IMR-90 (cell line): ENCODE measurements at regions not wholly inside any gene's neighbourhood (a gene's known extent, or its start where the extent isn't known, plus 50 kb on each side); places are given as distances from the start of the nearest gene placed in this dataset.

Source experiments
- ATAC-seq: fragments of 200-7000 bp; cut with Tn5 transposase; 2 replicates; pipeline ENCODE4 v1.9.1; 2020; ENCODE audit warnings: low read depth, mild to moderate bottlenecking, moderate library complexity
- BruUV-seq: library from RNA; stranded (reverse); fragments of 400-500 nt; replicated peaks from 2 replicates; lab custom pipeline; 2021; lab: Mats Ljungman, UMichigan
- CTCF ChIA-PET: fragments of 300-600 bp; formaldehyde crosslinking; extraction: SDS; loops from one replicate; lab custom pipeline; 2021; ENCODE audit warnings: antibody characterized with exemption; lab: Yijun Ruan, JAX
- POLR2A ChIA-PET: fragments of 300-600 bp; sonication (Branson Sonifier 250); formaldehyde crosslinking; loops from one replicate; lab custom pipeline; 2022; ENCODE audit warnings: antibody characterized with exemption; ENCODE audit not compliant: unreplicated experiment; lab: Charles Lee
- DNase-seq: peaks from one replicate; pipeline ENCODE4 v3.0.0; 2013
- H2AFZ ChIP-seq: replicated peaks from 2 replicates; pipeline ENCODE3; 2013; ENCODE audit warnings: low read length, mild to moderate bottlenecking; ENCODE audit not compliant: poor library complexity
- H2AK5ac ChIP-seq: 2 replicates; pipeline ENCODE4 v1.6.1; 2013; ENCODE audit warnings: low read depth, low read length, inconsistent platforms
- H2AK9ac ChIP-seq: replicated peaks from 2 replicates; pipeline ENCODE3; 2013; ENCODE audit warnings: mild to moderate bottlenecking, low read depth, low read length, moderate library complexity; ENCODE audit not compliant: poor library complexity
- H2BK120ac ChIP-seq: 2 replicates; pipeline ENCODE4 v1.6.1; 2013; ENCODE audit warnings: low read depth, low read length, inconsistent platforms
- H2BK15ac ChIP-seq: 3 replicates; pipeline ENCODE4 v1.6.1; 2013; ENCODE audit warnings: low read depth, low read length, inconsistent platforms
- H2BK20ac ChIP-seq: 2 replicates; pipeline ENCODE4 v1.6.1; 2013; ENCODE audit warnings: low read depth, mild to moderate bottlenecking, inconsistent platforms, low read length, moderate library complexity
- H2BK5ac ChIP-seq: 2 replicates; pipeline ENCODE4 v1.6.1; 2013; ENCODE audit warnings: mild to moderate bottlenecking, low read depth, low read length, inconsistent platforms; ENCODE audit not compliant: poor library complexity, severe bottlenecking
- H3K14ac ChIP-seq: replicated peaks from 2 replicates; pipeline ENCODE4 v1.6.1; 2013; ENCODE audit warnings: low read depth, low read length, inconsistent platforms
- H3K18ac ChIP-seq: 2 replicates; pipeline ENCODE4 v1.6.1; 2013; ENCODE audit warnings: low read depth, low read length, control low read depth
- H3K23ac ChIP-seq: 2 replicates; pipeline ENCODE4 v1.6.1; 2013; ENCODE audit warnings: low read depth, low read length, inconsistent platforms
- H3K27ac ChIP-seq: 2 replicates; pipeline ENCODE4 v1.5.1; 2013; ENCODE audit warnings: mild to moderate bottlenecking, control low read depth, low read length; ENCODE audit not compliant: insufficient read depth
- H3K27me3 ChIP-seq: 2 replicates; pipeline ENCODE4 v1.6.1; 2013; ENCODE audit warnings: low read length; ENCODE audit not compliant: control insufficient read depth, insufficient read depth
- H3K36me3 ChIP-seq: 2 replicates; pipeline ENCODE4 v1.6.1; 2013; ENCODE audit warnings: low read length, mixed read lengths; ENCODE audit not compliant: control insufficient read depth, insufficient read depth
- H3K4ac ChIP-seq: 2 replicates; pipeline ENCODE4 v1.6.1; 2013; ENCODE audit warnings: low read depth, low read length, inconsistent platforms
- H3K4me1 ChIP-seq: 2 replicates; pipeline ENCODE4 v1.6.1; 2013; ENCODE audit warnings: low read length, mixed read lengths; ENCODE audit not compliant: control insufficient read depth, insufficient read depth
- H3K4me2 ChIP-seq: 2 replicates; pipeline ENCODE4 v1.6.1; 2013; ENCODE audit warnings: low read depth, mild to moderate bottlenecking, control low read depth, low read length, moderate library complexity
- H3K4me3 ChIP-seq: 2 replicates; pipeline ENCODE4 v1.5.1; 2013; ENCODE audit warnings: low read depth, mild to moderate bottlenecking, control low read depth, low read length, moderate library complexity; ENCODE audit not compliant: insufficient read depth
- H3K56ac ChIP-seq: 2 replicates; pipeline ENCODE4 v1.6.1; 2013; ENCODE audit warnings: low read length, inconsistent platforms; ENCODE audit not compliant: insufficient read depth; ENCODE audit errors: extremely low read depth
- H3K79me1 ChIP-seq, 2 experiments: 2 replicates each; pipeline ENCODE4 v1.6.1; 2013; ENCODE audit warnings: low read length in 2 of 2, inconsistent platforms in 1 of 2, low read depth in 1 of 2
- H3K9ac ChIP-seq: 2 replicates; pipeline ENCODE4 v1.6.1; 2013; ENCODE audit warnings: low read depth, low read length, control low read depth
- H3K9me1 ChIP-seq: 2 replicates; pipeline ENCODE4 v1.6.1; 2013; ENCODE audit warnings: low read length, inconsistent platforms; ENCODE audit not compliant: insufficient read depth
- H3K9me3 ChIP-seq: 2 replicates; pipeline ENCODE4 v1.6.1; 2013; ENCODE audit warnings: low read length; ENCODE audit not compliant: control insufficient read depth, insufficient read depth
- H4K20me1 ChIP-seq: 2 replicates; pipeline ENCODE4 v1.6.1; 2013; ENCODE audit warnings: low read length, inconsistent platforms; ENCODE audit not compliant: insufficient read depth
- H4K5ac ChIP-seq: 2 replicates; pipeline ENCODE4 v1.6.1; 2013; ENCODE audit warnings: mild to moderate bottlenecking, low read depth, low read length, control low read depth
- H4K8ac ChIP-seq, 2 experiments: 2 replicates each; pipeline ENCODE4 v1.6.1; 2013; ENCODE audit warnings: low read depth in 2 of 2, low read length in 2 of 2, control low read depth in 1 of 2, inconsistent platforms in 1 of 2
- H4K91ac ChIP-seq: 2 replicates; pipeline ENCODE4 v1.6.1; 2013; ENCODE audit warnings: low read depth, low read length, inconsistent platforms; ENCODE audit not compliant: insufficient read depth
- BHLHE40 ChIP-seq: fragments of 150-350 bp; IDR thresholded peaks from 2 replicates; pipeline ENCODE4 v1.6.1; 2016; ENCODE audit warnings: mild to moderate bottlenecking, low read depth, low read length
- CEBPB ChIP-seq: IDR thresholded peaks from 2 replicates; pipeline ENCODE4 v1.6.1; 2012; ENCODE audit warnings: low read depth, low read length, improper control_type of control experiment
- CHD1 ChIP-seq: IDR thresholded peaks from 2 replicates; pipeline ENCODE4 v1.6.1; 2012; ENCODE audit warnings: low read depth, low read length, improper control_type of control experiment
- FOS ChIP-seq: fragments of 150-350 bp; IDR thresholded peaks from 2 replicates; pipeline ENCODE4 v1.6.1; 2016; ENCODE audit warnings: low read depth, low read length
- MAFK ChIP-seq: IDR thresholded peaks from 2 replicates; pipeline ENCODE4 v1.6.1; 2012; ENCODE audit warnings: low read depth, low read length, improper control_type of control experiment
- MAZ ChIP-seq: IDR thresholded peaks from 2 replicates; pipeline ENCODE4 v1.6.1; 2012; ENCODE audit warnings: low read depth, mild to moderate bottlenecking, low read length, improper control_type of control experiment, moderate library complexity, borderline replicate concordance
- MXI1 ChIP-seq: IDR thresholded peaks from 2 replicates; pipeline ENCODE4 v1.6.1; 2012; ENCODE audit warnings: low read depth, mild to moderate bottlenecking, low read length, moderate library complexity, borderline replicate concordance
- NFE2L2 ChIP-seq: fragments of 150-350 bp; IDR thresholded peaks from 2 replicates; pipeline ENCODE4 v1.6.1; 2016; ENCODE audit warnings: low read depth, mild to moderate bottlenecking, low read length
- POLR2A ChIP-seq: IDR thresholded peaks from 2 replicates; pipeline ENCODE4 v1.6.1; 2012; ENCODE audit warnings: mild to moderate bottlenecking, low read depth, low read length
- RAD21 ChIP-seq: IDR thresholded peaks from 2 replicates; pipeline ENCODE4 v1.6.1; 2012; ENCODE audit warnings: low read length, improper control_type of control experiment
- RCOR1 ChIP-seq: IDR thresholded peaks from 2 replicates; pipeline ENCODE4 v1.6.1; 2012; ENCODE audit warnings: mild to moderate bottlenecking, low read length, improper control_type of control experiment; ENCODE audit not compliant: insufficient replicate concordance
- RFX5 ChIP-seq: IDR thresholded peaks from 2 replicates; pipeline ENCODE4 v1.8.0; 2012; ENCODE audit warnings: low read depth, mild to moderate bottlenecking, low read length, moderate library complexity
- SMC3 ChIP-seq: fragments of 150-350 bp; IDR thresholded peaks from 2 replicates; pipeline ENCODE4 v1.6.1; 2016; ENCODE audit warnings: low read depth, mild to moderate bottlenecking, antibody characterized with exemption, low read length, moderate library complexity
- WGBS, 2 experiments: methylation state at CpG; one replicate each; pipeline versions ENCODE4 v1.1.5 to v1.1.7; 2013; ENCODE audit warnings: missing lambda C conversion rate in 2 of 2; ENCODE audit not compliant: insufficient read length in 1 of 2; ENCODE audit errors: extremely low coverage in 2 of 2; 5-methylcytosine and 5-hydroxymethylcytosine counted together
- dilution Hi-C: fragments of 300-500 bp; cut with HindIII; formaldehyde crosslinking; loops from one replicate; pipeline ENCODE4 v1.14.3; 2018; ENCODE audit warnings: low sequenced_read_pairs; ENCODE audit not compliant: unreplicated experiment
- in situ Hi-C: fragments of 300-500 bp; cut with MboI; formaldehyde crosslinking; loops from 3 replicates; pipeline ENCODE4 v1.14.3; 2019; ENCODE audit warnings: low sequenced_read_pairs, inconsistent platforms, mixed read lengths
- intact Hi-C: fragments of 100-400 bp; cut with micrococcal nuclease; formaldehyde crosslinking; loops from 2 replicates; pipeline ENCODE4 v1.10.0; 2022
- TF ChIP-seq, protein P1 (sequence below): fragments of 150-350 bp; IDR thresholded peaks from 2 replicates; pipeline ENCODE4 v1.6.1; 2017; ENCODE audit warnings: mild to moderate bottlenecking, antibody characterized with exemption, low read length, low read depth
- TF ChIP-seq, protein P2 (sequence below): fragments of 150-350 bp; IDR thresholded peaks from 2 replicates; pipeline ENCODE4 v1.6.1; 2016; ENCODE audit warnings: low read depth, mild to moderate bottlenecking, low read length, moderate library complexity, borderline replicate concordance
- TF ChIP-seq, protein P3 (sequence below): conservative IDR thresholded peaks from 2 replicates; pipeline ENCODE4 v1.5.1; 2012; ENCODE audit warnings: mild to moderate bottlenecking, low read depth, low read length, improper control_type of control experiment

DNA sequence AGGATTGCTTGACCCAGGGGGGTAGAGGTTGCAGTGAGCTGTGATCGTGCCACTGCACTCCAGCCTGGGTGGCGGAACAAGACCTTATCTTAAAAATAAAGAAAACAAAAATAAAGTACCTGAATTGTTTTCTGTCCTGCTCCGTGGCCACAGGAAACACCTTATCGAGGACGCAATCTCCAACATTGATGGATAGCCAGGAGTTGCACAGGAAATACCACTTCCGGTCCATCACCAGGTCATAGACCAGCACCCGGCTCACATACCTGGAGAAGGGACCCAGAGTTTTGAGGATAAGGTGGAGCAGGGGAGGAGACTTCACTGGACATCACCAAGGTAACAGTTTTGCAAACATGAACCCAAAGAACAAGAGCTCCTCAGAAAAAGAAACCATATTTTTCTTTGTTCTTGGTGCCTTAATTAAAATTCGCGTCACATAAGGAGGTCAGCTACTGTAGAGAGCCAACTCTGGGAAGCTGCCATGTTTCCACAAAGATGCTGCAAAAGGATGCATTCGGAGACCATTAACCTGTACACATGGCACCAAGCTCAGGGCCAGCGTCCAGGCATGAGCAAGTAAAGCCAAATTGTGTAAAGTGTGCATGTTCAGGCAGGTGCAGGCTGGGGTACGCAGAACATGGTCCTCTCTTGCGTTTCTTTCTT, 55.6 kb upstream of the GCSH start:
- ATAC-seq (no peak), DNase-seq (no peak)
- dilution Hi-C loops (no loop called here), in situ Hi-C loops (no loop called here), intact Hi-C loops (no loop called here)
- no peaks in the 10 kb centered on the region for H3K4me1 ChIP-seq
- H3K9ac ChIP-seq: no peak overlapping the region
- H2BK15ac ChIP-seq: no peak overlapping the region
- no peak overlapping the region for H2AFZ ChIP-seq
- H2BK120ac ChIP-seq: no peak overlapping the region
- no peak overlapping the region for H3K4me2 ChIP-seq
- no peak overlapping the region for H2AK9ac ChIP-seq
- no peak overlapping the region for H4K91ac ChIP-seq
- no peak overlapping the region for H2BK5ac ChIP-seq
- POLR2A ChIA-PET: no interaction called here
- H4K8ac ChIP-seq: no peak overlapping the region
- H2AK5ac ChIP-seq: no peak overlapping the region
- no peak overlapping the region for H3K18ac ChIP-seq
- no peak overlapping the region for H3K14ac ChIP-seq
- H3K4me3 ChIP-seq: no peak overlapping the region
- H3K56ac ChIP-seq: no peak overlapping the region
- H3K79me1 ChIP-seq: no peaks in the 10 kb centered on the region
- H4K5ac ChIP-seq: no peak overlapping the region
- no peaks in the 10 kb centered on the region for H3K9me1 ChIP-seq
- peaks cover 4% of the 10 kb centered on the region; the same call in 1 of the 2 replicates for H3K27me3 ChIP-seq
- no peak overlapping the region for H3K23ac ChIP-seq
- TF ChIP-seq SMC3 (no peak), NFE2L2 (no peak), CEBPB (no peak), MAZ (no peak), RCOR1 (no peak), RFX5 (no peak), MAFK (no peak), FOS (no peak), POLR2A (no peak), CHD1 (no peak), BHLHE40 (no peak), RAD21 (no peak), MXI1 (no peak)
- TF ChIP-seq, protein P1, sequence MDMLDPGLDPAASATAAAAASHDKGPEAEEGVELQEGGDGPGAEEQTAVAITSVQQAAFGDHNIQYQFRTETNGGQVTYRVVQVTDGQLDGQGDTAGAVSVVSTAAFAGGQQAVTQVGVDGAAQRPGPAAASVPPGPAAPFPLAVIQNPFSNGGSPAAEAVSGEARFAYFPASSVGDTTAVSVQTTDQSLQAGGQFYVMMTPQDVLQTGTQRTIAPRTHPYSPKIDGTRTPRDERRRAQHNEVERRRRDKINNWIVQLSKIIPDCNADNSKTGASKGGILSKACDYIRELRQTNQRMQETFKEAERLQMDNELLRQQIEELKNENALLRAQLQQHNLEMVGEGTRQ: no peak
- TF ChIP-seq, protein P2, sequence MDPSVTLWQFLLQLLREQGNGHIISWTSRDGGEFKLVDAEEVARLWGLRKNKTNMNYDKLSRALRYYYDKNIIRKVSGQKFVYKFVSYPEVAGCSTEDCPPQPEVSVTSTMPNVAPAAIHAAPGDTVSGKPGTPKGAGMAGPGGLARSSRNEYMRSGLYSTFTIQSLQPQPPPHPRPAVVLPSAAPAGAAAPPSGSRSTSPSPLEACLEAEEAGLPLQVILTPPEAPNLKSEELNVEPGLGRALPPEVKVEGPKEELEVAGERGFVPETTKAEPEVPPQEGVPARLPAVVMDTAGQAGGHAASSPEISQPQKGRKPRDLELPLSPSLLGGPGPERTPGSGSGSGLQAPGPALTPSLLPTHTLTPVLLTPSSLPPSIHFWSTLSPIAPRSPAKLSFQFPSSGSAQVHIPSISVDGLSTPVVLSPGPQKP: no peak
- TF ChIP-seq, protein P3, sequence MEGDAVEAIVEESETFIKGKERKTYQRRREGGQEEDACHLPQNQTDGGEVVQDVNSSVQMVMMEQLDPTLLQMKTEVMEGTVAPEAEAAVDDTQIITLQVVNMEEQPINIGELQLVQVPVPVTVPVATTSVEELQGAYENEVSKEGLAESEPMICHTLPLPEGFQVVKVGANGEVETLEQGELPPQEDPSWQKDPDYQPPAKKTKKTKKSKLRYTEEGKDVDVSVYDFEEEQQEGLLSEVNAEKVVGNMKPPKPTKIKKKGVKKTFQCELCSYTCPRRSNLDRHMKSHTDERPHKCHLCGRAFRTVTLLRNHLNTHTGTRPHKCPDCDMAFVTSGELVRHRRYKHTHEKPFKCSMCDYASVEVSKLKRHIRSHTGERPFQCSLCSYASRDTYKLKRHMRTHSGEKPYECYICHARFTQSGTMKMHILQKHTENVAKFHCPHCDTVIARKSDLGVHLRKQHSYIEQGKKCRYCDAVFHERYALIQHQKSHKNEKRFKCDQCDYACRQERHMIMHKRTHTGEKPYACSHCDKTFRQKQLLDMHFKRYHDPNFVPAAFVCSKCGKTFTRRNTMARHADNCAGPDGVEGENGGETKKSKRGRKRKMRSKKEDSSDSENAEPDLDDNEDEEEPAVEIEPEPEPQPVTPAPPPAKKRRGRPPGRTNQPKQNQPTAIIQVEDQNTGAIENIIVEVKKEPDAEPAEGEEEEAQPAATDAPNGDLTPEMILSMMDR: no peak
- no peak overlapping the region for H2BK20ac ChIP-seq
- H4K20me1 ChIP-seq: no peaks in the 10 kb centered on the region
- no peaks in the 10 kb centered on the region for H3K9me3 ChIP-seq
- no peak overlapping the region for H3K27ac ChIP-seq
- no peaks in the 10 kb centered on the region for H3K36me3 ChIP-seq
- CTCF ChIA-PET: no interaction called here
- WGBS, 2 experiments: 50% methylated on average over 2 of the region's 13 CpGs; no CpG with 5 or more reads in 1 of the 2 experiments
- no TSS peak for BruUV-seq
- H3K4ac ChIP-seq: no peak overlapping the region
